HG02623 (cell line): ENCODE measurements at regions not wholly inside any gene's neighbourhood (a gene's known extent, or its start where the extent isn't known, plus 50 kb on each side); places are given as distances from the start of the nearest gene placed in this dataset.

ENCODE experiments used
- ATAC-seq: cut with Tn5 transposase; IDR thresholded peaks from one replicate; pipeline ENCODE4 v1.9.1; 2021; ENCODE audit warnings: moderate library complexity; ENCODE audit not compliant: unreplicated experiment

DNA sequence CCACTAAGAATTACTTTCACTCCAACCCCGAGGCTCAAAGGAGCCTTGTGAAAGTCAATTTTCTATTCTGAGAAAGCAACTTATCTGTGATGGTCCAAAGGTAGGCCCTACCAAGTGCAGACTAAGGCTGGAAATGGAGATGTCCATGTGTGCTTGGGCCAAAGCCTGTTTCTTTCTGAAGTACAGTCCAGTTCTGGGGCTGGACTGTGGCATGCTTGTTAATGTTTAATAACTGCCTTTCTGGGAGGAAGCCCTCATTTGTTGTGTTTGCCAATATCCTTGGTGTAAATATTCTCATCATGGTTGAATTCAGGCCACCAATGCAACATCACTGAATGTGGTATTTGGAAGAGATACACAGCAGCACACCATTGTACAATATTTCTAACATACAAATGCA lies 182.3 kb upstream of the BCL6 start:
- no peak for ATAC-seq

GRCh38 chr3:187929112-187929816 lies 184.0 kb upstream of the BCL6 start:
- no peak for ATAC-seq

- ATAC-seq = no peak
Measured at GRCh38 chr3:187930021-187930420, 184.8 kb upstream of the BCL6 start.

- ATAC-seq = no peak
Measured at GRCh38 chr3:187931101-187931500, 185.8 kb upstream of the BCL6 start.

GRCh38 chr3:187931770-187932278 lies 186.6 kb upstream of the BCL6 start:
- ATAC-seq = no peak

GRCh38 chr3:187932530-187932929 lies 187.3 kb upstream of the BCL6 start:
- ATAC-seq = no peak

DNA sequence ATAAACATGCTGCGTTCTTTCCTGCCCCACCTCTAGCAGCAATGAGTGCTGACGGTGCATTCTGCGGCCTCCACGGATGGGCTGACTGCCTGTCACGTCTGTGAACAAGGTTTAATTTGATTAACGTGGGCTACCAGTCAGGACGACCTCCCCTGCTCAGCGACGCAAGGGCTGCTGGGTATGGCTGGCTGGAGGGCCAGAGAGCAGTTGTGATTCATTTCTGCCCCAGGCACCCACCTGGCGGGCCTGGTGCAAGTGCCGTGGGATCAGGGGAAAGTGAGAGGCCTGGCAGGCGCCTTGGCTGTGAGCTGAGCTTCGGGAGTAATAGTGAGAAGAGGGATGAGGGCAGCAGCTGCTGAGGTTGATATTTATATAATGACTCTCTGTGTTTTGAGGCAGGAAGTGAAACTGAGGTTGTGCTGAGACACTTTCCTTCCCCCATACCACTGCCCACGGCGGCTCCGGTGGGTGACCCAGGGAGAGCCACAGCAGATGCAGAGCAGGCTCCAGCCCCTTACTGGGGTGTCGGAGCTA lies 190.4 kb upstream of the BCL6 start:
- ATAC-seq = peak; percentile 99

DNA sequence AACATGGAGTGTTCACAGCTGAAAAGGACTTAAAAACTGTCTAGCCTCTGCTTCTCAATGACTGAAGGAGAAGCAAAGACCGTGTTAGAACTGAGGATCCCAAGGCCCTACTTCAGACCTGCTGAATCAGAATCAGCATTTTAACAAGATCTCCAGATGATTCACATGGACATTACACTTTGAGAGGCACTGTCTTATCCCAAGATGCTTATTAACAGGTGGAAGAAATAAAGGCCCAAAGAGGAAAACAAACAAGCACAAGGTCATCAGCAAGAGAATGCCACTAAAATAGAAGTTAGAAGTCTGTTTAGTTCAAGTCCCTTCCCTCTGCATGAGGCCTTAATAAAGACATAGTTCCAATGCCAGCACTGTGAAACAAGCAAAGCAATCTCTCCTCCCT lies 191.4 kb upstream of the BCL6 start:
- no peak for ATAC-seq

GRCh38 chr3:187939891-187940290 lies 194.6 kb upstream of the BCL6 start:
- ATAC-seq = no peak

GRCh38 chr3:187941135-187941847 lies 196.0 kb upstream of the BCL6 start:
- no peak for ATAC-seq

DNA sequence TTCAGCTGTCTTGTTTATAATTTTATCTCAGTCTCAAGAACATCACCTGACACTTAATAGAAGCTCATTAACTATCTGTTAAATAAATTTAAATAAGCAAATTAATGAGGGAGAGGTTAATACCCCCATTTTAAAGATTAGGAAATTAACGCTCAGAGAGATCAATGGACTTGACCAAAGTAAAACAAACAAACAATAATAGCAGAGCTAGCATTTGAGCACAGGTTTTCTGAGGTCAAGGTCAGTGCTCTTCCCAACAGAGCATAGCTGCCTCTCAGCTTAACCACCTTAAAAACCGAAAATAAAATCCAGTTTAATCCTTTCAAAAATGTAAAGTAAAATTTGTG lies 196.6 kb upstream of the BCL6 start:
- no peak for ATAC-seq

GRCh38 chr3:187942658-187943241 lies 197.5 kb upstream of the BCL6 start:
- peak; percentile 63 for ATAC-seq

GRCh38 chr3:187943677-187944389 lies 198.6 kb upstream of the BCL6 start:
- ATAC-seq = no peak

DNA sequence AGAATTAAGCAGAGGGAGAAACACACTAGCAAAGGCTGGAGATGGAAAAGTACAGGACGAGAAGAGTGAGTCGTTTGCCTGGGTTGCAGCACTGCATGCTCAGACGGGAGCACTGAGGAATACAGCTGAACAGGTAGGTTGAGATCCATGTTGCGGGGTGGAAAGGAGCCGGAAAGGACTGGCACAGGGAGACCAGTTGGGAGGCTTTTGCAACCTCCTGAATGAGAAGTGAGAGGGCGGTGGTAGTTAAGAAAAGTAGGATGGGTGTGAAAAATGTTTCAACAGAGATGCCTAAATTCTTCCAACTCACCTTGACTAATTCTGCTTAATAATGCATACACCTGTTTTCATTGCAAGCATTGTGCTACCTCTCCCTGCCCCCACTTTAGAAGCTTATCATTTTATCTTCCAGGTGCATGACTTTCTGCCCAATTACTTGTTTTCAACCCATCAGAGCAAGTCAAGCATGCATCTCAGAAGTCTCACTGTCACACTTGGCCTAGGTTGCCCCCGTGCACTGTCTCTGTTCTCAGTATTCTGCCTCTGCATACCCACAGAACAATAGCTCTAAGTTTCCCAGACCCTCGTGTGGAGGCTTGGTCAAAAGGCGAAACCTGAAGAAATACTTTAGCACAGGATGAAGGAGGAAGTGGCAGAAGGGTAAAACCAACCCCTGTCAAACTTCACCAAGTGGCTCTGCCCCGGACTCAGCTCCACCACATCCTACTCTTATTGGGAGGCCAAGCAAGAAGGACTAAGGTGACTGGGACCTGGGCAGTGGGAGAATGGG lies 199.3 kb upstream of the BCL6 start:
- ATAC-seq = no peak

DNA sequence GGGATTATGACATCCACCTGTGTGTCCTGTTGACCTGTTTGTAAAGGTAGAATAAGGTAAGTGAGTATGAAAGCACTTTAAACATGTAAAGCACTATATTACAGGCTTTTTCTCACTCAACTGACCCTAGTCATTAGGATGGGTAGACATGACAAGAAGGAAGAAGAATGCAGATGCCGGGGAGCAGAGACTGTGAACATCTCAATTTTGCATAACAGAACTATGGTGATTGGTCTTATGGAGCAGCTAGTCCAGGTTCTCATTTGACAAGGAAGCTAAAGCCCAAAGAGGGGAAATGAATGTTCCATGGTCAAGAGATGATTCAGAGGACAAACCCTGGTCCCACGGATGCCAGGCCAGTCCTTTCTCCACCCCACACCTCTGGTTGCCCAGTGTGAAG lies 200.1 kb upstream of the BCL6 start:
- no peak for ATAC-seq

DNA sequence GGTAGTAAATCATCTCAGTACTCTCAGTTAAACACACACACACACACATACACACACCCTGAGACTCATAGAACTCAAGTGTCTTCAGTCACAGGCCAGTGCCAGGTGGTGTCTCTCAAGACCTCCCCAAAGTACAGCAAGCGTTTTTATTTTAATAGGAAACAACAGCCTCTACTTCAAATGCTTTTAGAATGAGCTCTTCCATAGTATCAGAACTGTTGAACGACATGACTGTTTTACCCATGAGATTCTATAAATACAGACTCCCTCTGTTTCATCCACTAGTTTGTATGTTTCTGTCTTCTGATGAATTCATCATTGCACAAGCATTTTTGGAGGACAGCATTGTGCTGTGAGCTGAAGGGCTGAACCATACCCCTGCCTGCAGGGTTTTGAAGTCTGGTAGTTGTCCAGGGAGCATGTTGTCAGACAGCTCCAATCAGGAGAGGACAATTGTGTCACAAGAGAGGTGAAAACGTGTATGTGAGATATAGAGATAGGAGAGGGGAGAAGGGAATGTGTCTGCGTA lies 201.0 kb upstream of the BCL6 start:
- no peak for ATAC-seq

GRCh38 chr3:187946981-187947380 lies 201.7 kb upstream of the BCL6 start:
- ATAC-seq = no peak

DNA sequence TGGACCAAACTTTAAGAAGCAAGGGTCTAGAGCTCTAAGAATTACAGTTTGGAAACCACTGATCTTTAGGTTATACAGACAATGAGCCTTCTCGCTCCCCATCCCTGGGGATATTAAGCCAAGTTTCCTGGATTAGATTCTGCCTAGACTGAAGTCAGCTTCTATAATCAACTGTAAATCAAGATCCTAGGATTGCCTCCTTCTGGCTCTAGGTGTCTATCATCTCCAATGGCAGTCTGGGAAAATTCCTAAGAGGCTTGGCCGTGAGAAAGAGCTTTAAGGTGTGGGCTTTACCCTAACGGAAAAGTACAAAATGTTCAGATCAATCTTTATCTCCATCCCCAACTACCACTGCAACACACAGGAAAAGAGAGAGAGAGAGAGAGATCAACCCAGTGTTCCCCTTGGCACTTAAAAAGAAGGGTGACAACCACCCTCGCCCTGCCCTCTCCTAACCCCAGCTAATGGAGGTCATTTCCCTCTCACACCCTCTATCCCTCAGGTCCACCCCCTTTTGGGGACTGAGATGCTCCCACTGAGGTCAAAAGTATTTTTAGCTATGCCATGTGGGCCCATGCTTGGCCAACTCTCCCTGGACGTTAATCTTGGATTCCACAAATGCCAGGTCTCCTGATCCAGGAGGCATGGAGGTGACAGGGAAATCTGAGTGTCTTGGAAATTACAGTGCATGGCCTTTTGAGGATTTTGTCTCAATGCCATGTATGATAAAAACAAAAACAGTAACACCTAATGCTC lies 202.8 kb upstream of the BCL6 start:
- no peak for ATAC-seq

DNA sequence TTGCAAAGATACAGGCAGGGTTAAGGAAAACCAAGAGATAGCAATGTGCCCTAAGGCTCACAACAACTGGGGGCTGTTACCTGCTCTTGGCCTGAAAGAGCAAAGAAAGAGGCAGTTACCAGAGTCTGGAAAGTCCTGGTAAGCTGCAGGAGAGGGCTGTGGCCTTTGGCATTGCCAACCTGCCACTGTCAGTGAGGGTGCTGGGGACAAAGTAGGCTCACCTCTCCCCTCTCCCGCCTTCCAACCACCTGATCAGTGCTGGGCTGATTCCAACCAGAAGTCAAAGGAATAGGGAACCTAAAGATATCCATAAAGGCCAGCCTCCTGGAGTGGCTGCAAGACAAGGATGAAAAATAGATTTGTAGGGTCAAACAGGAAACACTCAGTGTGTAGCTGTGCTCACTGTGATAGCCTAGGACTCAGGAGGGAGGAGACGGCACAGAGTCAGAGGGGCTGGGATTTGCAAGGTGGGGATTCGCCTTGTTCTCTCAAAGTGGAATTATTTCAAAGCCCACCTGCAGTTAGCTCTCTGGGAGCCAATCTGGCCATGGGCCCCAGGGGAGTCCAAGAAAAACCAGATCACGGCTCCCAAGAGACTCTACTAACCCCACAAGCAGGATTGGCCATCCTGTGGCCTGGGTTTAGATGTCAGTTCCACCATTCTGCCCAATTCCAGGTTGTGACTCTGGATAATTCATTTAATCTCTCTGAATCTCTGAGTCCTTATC lies 204.0 kb upstream of the BCL6 start:
- ATAC-seq = no peak
